KMS-11 (cell line): ENCODE measurements at regions not wholly inside any gene's neighbourhood (a gene's known extent, or its start where the extent isn't known, plus 50 kb on each side); places are given as distances from the start of the nearest gene placed in this dataset.

Source experiments
- H2AFZ ChIP-seq: fragments of 200-600 bp; sonication (generic); 2 replicates; pipeline ENCODE4 v1.6.1; 2016; ENCODE audit warnings: antibody characterized with exemption, mixed run types, low read depth
- H3K27ac ChIP-seq: fragments of 200-600 bp; sonication (generic); 2 replicates; pipeline ENCODE4 v1.6.1; 2016; ENCODE audit warnings: mild to moderate bottlenecking, mixed run types
- H3K27me3 ChIP-seq: fragments of 200-600 bp; sonication (generic); 2 replicates; pipeline ENCODE4 v1.6.1; 2017; ENCODE audit warnings: mild to moderate bottlenecking, low read depth, mixed run types, moderate library complexity; ENCODE audit not compliant: insufficient read depth
- H3K36me3 ChIP-seq: fragments of 200-600 bp; sonication (generic); 2 replicates; pipeline ENCODE4 v1.6.1; 2017; ENCODE audit warnings: mild to moderate bottlenecking, mixed run types; ENCODE audit not compliant: insufficient read depth
- H3K4me1 ChIP-seq: fragments of 200-600 bp; sonication (generic); 2 replicates; pipeline ENCODE4 v1.6.1; 2016; ENCODE audit warnings: mild to moderate bottlenecking, low read depth, mixed run types; ENCODE audit not compliant: poor library complexity, severe bottlenecking
- H3K4me2 ChIP-seq: fragments of 200-600 bp; sonication (generic); 2 replicates; pipeline ENCODE4 v1.7.0; 2016; ENCODE audit warnings: mild to moderate bottlenecking, mixed run types
- H3K4me3 ChIP-seq: fragments of 200-600 bp; sonication (generic); IDR thresholded peaks from 2 replicates; pipeline ENCODE4 v1.6.1; 2017; ENCODE audit warnings: low read depth, low read length, mixed read lengths; ENCODE audit not compliant: insufficient read depth
- H3K79me2 ChIP-seq: fragments of 200-600 bp; sonication (generic); 2 replicates; pipeline ENCODE4 v1.6.1; 2016; ENCODE audit warnings: low read depth, mixed run types; ENCODE audit not compliant: insufficient read depth
- H3K9ac ChIP-seq: fragments of 200-600 bp; sonication (generic); 2 replicates; pipeline ENCODE4 v1.6.1; 2016; ENCODE audit warnings: mild to moderate bottlenecking, mixed run types
- H4K20me1 ChIP-seq: fragments of 200-600 bp; sonication (generic); 2 replicates; pipeline ENCODE4 v1.6.1; 2016; ENCODE audit warnings: mild to moderate bottlenecking, mixed run types; ENCODE audit not compliant: insufficient read depth
- CTCF ChIP-seq: fragments of 200-600 bp; sonication (generic); conservative IDR thresholded peaks from 2 replicates; pipeline ENCODE4 v1.6.1; 2017; ENCODE audit warnings: low read depth, mild to moderate bottlenecking, antibody characterized with exemption, low read length, moderate library complexity, mixed read lengths

DNA sequence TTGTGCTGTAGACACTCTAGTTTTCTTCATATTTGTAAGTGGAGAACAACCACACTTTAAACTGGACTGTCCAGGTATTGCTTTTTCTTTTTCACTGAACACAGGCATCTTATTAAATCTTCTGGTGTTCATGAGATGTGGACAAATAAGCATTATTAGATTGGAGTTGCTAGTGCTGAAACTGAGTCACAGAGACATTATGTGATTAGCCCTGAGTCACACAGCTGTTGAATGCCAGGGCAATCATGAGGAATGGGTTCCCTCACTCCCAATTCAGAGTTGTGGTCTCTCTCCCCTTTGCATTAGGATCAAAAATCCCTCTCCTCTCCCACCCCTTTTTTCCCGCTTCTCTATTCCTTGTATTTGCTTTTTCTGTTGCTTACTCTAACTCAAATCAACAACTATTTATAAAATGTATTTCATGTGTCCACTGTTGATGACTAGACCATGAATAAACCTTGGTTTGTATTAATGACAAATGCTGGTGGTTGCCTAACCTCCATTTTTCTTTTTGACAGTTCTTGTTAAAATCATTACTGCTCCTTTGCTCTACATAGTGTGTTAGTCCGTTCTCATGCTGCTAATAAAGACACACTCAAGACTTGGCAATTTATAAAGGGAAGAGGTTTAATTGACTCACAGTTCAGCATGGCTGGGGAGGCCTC lies 738.2 kb downstream of the BRINP1 start:
- no peak overlapping the region for H3K4me2 ChIP-seq
- H3K36me3 ChIP-seq = no peaks in the 10 kb centered on the region
- H3K9ac ChIP-seq = no peak overlapping the region
- TF ChIP-seq CTCF = no peak
- no peak overlapping the region for H3K4me3 ChIP-seq
- no peaks in the 10 kb centered on the region for H3K4me1 ChIP-seq
- no peaks in the 10 kb centered on the region for H4K20me1 ChIP-seq
- H3K27me3 ChIP-seq = no peaks in the 10 kb centered on the region
- H3K27ac ChIP-seq = no peak overlapping the region
- no peaks in the 10 kb centered on the region for H3K79me2 ChIP-seq
- no peak overlapping the region for H2AFZ ChIP-seq

DNA sequence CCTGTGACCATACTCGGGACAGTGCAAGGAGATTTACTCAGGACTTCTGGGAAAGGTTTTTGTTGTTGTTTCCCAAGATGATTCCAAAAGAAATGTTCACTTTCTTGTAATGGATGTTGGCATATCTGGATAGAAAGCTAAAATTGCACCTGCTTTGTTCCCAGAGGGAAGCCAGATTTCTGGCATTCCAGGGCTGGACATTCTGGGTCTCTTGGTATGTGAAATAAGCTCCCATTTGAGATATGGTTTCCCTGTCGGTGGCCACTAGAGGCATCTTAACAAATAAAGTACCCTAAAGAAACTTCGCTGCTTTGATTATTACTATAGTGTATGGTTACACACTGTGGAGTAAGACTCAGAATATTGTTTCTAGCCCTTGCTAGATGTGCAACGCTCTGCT lies 737.3 kb downstream of the BRINP1 start:
- Histone ChIP-seq H3K4me1 (no peaks in the 10 kb centered on the region), H3K27ac (no peak overlapping the region), H3K4me2 (no peak overlapping the region), H4K20me1 (no peaks in the 10 kb centered on the region), H3K27me3 (no peaks in the 10 kb centered on the region), H3K4me3 (no peak overlapping the region), H3K9ac (no peak overlapping the region), H2AFZ (no peak overlapping the region), H3K79me2 (no peaks in the 10 kb centered on the region), H3K36me3 (no peaks in the 10 kb centered on the region)
- TF ChIP-seq CTCF = no peak

- Histone ChIP-seq H3K27me3 (no peaks in the 10 kb centered on the region), H3K4me3 (no peak overlapping the region), H3K27ac (no peak overlapping the region), H4K20me1 (no peaks in the 10 kb centered on the region), H3K36me3 (no peaks in the 10 kb centered on the region), H3K4me2 (no peak overlapping the region), H3K4me1 (no peaks in the 10 kb centered on the region), H3K79me2 (no peaks in the 10 kb centered on the region), H2AFZ (no peak overlapping the region), H3K9ac (no peak overlapping the region)
- no peak for TF ChIP-seq CTCF
These were observed 733.8 kb downstream of the BRINP1 start for GRCh38 chr9:118635416-118635815.

DNA sequence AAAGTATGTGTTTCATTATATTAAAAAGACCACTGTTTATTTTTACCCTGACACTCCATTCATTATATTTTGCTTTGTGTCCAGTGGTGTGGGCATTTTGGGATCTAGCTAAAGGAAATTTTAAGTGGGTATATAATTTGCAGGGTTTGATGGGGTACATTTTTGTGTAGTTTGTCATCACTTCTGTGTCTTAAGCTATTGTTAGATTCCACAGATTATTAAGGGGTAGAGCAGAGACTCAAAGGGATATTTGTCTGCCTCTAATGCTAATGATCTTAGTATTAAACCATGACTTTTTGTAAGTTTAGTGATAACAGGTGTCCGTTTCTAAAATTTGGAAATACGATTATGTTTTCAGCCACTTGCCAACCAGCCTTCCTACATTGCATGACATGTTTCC lies 731.6 kb downstream of the BRINP1 start:
- Histone ChIP-seq H3K4me2 (no peak overlapping the region), H3K27ac (no peak overlapping the region), H2AFZ (no peak overlapping the region), H3K27me3 (no peaks in the 10 kb centered on the region), H3K4me3 (no peak overlapping the region), H3K9ac (no peak overlapping the region), H3K4me1 (no peaks in the 10 kb centered on the region), H4K20me1 (no peaks in the 10 kb centered on the region), H3K79me2 (no peaks in the 10 kb centered on the region), H3K36me3 (no peaks in the 10 kb centered on the region)
- TF ChIP-seq CTCF = no peak
